ENCODE measurements at regions not wholly inside any gene's neighbourhood (a gene's known extent, or its start where the extent isn't known, plus 50 kb on each side); places are given as distances from the start of the nearest gene placed in this dataset.

DNA sequence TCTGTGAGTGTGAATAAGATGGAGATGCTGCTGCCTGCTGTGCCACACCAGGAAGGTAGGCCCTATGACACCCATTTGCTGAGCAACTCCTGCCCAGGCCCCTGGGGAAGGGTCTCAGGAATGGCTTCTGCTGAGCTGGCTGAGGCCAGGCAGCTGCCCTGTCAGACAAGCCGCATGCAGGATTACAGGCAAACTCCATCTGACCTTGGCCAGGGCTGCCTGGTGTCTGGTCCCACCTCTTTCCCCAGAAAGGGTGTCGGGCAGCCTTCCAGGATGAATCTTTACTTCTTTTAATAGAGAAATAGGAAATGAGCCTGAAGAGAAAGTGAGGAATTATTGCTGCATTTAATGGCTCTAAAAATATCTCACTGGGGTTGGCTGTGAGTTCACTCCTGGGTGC is 182.5 kb downstream of the IRX5 start:
- H3K4me3 ChIP-seq (replicated peaks in 1 of 3; ENCODE audit: insufficient read depth in 1 of 3, low read depth in 1 of 3, low read length in 3 of 3) = no peak overlapping the region
- no peaks in the 10 kb centered on the region for H3K36me3 ChIP-seq (ENCODE audit: control insufficient read depth in 2 of 2, extremely low read depth in 1 of 2, insufficient read depth in 2 of 2, low read length in 2 of 2)
- no peaks in the 10 kb centered on the region for H4K20me1 ChIP-seq (replicated peaks; ENCODE audit: control insufficient read depth, extremely low read depth, insufficient read depth, low read length)
- no peak for DNase-seq (ENCODE audit: low read depth, low spot score)
- H3K79me2 ChIP-seq (ENCODE audit: control insufficient read depth, insufficient read depth, low read length) = no peaks in the 10 kb centered on the region
- dilution Hi-C loops (cut with MboI; ENCODE audit: extremely low pct_ligation_motif_present, low sequenced_read_pairs) = no loop called here
- BruUV-seq (replicated peaks) = no TSS peak
- H2AFZ ChIP-seq (ENCODE audit: low read depth, low read length) = no peak overlapping the region
- no peaks in the 10 kb centered on the region for H3K27me3 ChIP-seq (ENCODE audit: control insufficient read depth in 2 of 2, insufficient read depth in 2 of 2, low read length in 2 of 2)
- intact Hi-C loops (cut with micrococcal nuclease) = no loop called here
- H3K4me2 ChIP-seq (ENCODE audit: insufficient read depth, low read length) = no peak overlapping the region
- CTCF ChIA-PET = no interaction called here
- H3K4me1 ChIP-seq (ENCODE audit: control insufficient read depth, extremely low read depth, insufficient read depth, low read length) = no peaks in the 10 kb centered on the region
- POLR2A ChIA-PET = no interaction called here
- FAIRE-seq = no peak
- no peak overlapping the region for H3K9ac ChIP-seq (replicated peaks; ENCODE audit: extremely low read depth, insufficient read depth, low read length)
- TF ChIP-seq, protein P1, sequence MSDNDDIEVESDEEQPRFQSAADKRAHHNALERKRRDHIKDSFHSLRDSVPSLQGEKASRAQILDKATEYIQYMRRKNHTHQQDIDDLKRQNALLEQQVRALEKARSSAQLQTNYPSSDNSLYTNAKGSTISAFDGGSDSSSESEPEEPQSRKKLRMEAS (IDR thresholded peaks at IDR 0.05; ENCODE audit: insufficient read depth, insufficient read length) = no peak
- TF ChIP-seq GATA2 (IDR thresholded peaks at IDR 0.05; ENCODE audit: insufficient read depth, insufficient read length, low read depth, low read length) (no peak), JUN (IDR thresholded peaks at IDR 0.05; ENCODE audit: borderline replicate concordance, insufficient read depth, insufficient read length, low read depth) (no peak), EZH2 (IDR thresholded peaks at IDR 0.05; ENCODE audit: borderline replicate concordance, low read depth, low read length, severe bottlenecking) (no peak), MYC (IDR thresholded peaks at IDR 0.05; ENCODE audit: low read depth, low read length) (no peak), POLR2A (IDR thresholded peaks at IDR 0.05; ENCODE audit: low read depth, low read length) (no peak), FOS (IDR thresholded peaks at IDR 0.05; ENCODE audit: borderline replicate concordance, insufficient read depth, low read length) (no peak), POLR2AphosphoS5 (IDR thresholded peaks at IDR 0.05; ENCODE audit: insufficient read depth, low read depth, low read length) (no peak)
- TF ChIP-seq, protein P2, sequence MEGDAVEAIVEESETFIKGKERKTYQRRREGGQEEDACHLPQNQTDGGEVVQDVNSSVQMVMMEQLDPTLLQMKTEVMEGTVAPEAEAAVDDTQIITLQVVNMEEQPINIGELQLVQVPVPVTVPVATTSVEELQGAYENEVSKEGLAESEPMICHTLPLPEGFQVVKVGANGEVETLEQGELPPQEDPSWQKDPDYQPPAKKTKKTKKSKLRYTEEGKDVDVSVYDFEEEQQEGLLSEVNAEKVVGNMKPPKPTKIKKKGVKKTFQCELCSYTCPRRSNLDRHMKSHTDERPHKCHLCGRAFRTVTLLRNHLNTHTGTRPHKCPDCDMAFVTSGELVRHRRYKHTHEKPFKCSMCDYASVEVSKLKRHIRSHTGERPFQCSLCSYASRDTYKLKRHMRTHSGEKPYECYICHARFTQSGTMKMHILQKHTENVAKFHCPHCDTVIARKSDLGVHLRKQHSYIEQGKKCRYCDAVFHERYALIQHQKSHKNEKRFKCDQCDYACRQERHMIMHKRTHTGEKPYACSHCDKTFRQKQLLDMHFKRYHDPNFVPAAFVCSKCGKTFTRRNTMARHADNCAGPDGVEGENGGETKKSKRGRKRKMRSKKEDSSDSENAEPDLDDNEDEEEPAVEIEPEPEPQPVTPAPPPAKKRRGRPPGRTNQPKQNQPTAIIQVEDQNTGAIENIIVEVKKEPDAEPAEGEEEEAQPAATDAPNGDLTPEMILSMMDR (IDR thresholded peaks at IDR 0.05; ENCODE audit: extremely low read depth in 1 of 2, insufficient read depth in 1 of 2, low read depth in 1 of 2, low read length in 2 of 2) = no peak
- H3K9me3 ChIP-seq (replicated peaks; ENCODE audit: control insufficient read depth, insufficient read depth, low read length) = peaks cover 3% of the 10 kb centered on the region
- H3K27ac ChIP-seq (ENCODE audit: insufficient read depth, low read depth, low read length) = no peak overlapping the region
- H3K9me1 ChIP-seq (replicated peaks; ENCODE audit: control insufficient read depth, extremely low read depth, insufficient read depth, low read length) = no peaks in the 10 kb centered on the region

All from endothelial cell of umbilical vein (primary cell).